ENCODE measurements at regions not wholly inside any gene's neighbourhood (a gene's known extent, or its start where the extent isn't known, plus 50 kb on each side); places are given as distances from the start of the nearest gene placed in this dataset.

- 45 to 73% (median 65%) methylated on average over 1 of the region's 1 CpG for WGBS, 5 donors
- DNase-seq, result no peak
- H3K27ac ChIP-seq, result no peak overlapping the region
- intact Hi-C loops (cut with DNase I; ENCODE audit: low total_unique reads), result no loop called here
- TF ChIP-seq POLR2A (IDR thresholded peaks at IDR 0.05), result no peak
- no peak for TF ChIP-seq POLR2AphosphoS5 (IDR thresholded peaks at IDR 0.05)
- no peak for TF ChIP-seq CTCF (IDR thresholded peaks at IDR 0.05 in 8 of 11, conservative IDR thresholded peaks at IDR 0.05 in 3 of 11)
- H3K4me3 ChIP-seq, result no peak overlapping the region
- peaks cover 0 to 11% (median 4%) of the 10 kb centered on the region in 8 donors for H3K9me3 ChIP-seq
- H3K27me3 ChIP-seq (replicated peaks in 1 of 7), result no peaks in the 10 kb centered on the region
- no peaks in the 10 kb centered on the region for H3K36me3 ChIP-seq
- no peaks in the 10 kb centered on the region for H3K4me1 ChIP-seq
These were observed 768.2 kb downstream of the KCTD8 start for GRCh38 chr4:43680421-43680820.

GRCh38 chr4:43682551-43682950 is 766.1 kb downstream of the KCTD8 start:
- Histone ChIP-seq H3K4me1 (no peaks in the 10 kb centered on the region), H3K27ac (no peak overlapping the region), H3K27me3 (replicated peaks in 1 of 7) (no peaks in the 10 kb centered on the region), H3K4me3 (no peak overlapping the region), H3K36me3 (no peaks in the 10 kb centered on the region), H3K9me3 (peaks cover 0 to 11% (median 4%) of the 10 kb centered on the region in 8 donors)
- intact Hi-C loops (cut with DNase I; ENCODE audit: low total_unique reads), result no loop called here
- WGBS, 5 donors, result 50 to 66% (median 56%) methylated on average over 3 of the region's 3 CpGs
- no peak for DNase-seq
- TF ChIP-seq POLR2A (IDR thresholded peaks at IDR 0.05) (no peak), POLR2AphosphoS5 (IDR thresholded peaks at IDR 0.05) (no peak), CTCF (IDR thresholded peaks at IDR 0.05 in 8 of 11, conservative IDR thresholded peaks at IDR 0.05 in 3 of 11) (no peak)

DNA sequence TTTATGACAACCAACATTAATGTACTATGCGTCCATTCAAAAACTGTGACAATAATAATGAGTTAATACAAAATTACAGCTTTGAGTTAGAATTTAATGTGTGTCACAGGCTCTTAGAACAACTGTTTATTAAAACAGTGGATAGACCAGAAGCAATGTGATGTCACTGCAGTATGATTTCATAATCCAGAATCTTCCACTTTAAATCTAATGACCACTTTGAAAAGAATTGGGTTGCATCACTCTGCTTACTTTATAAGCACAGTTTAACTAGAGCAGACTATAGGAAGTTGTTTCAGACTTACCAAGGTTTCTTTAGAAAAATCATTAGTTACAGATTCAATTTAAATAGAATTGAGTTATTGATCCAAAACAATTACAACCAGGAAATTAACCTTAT is 758.5 kb downstream of the KCTD8 start:
- Histone ChIP-seq H3K4me3 (no peak overlapping the region), H3K36me3 (no peaks in the 10 kb centered on the region), H3K27me3 (replicated peaks in 1 of 7) (no peaks in the 10 kb centered on the region), H3K9me3 (peaks cover 0 to 23% (median 8%) of the 10 kb centered on the region in 8 donors), H3K4me1 (no peaks in the 10 kb centered on the region), H3K27ac (no peak overlapping the region)
- no peak for DNase-seq
- no peak for TF ChIP-seq CTCF (IDR thresholded peaks at IDR 0.05 in 8 of 11, conservative IDR thresholded peaks at IDR 0.05 in 3 of 11)
- TF ChIP-seq POLR2A (IDR thresholded peaks at IDR 0.05), result no peak
- TF ChIP-seq POLR2AphosphoS5 (IDR thresholded peaks at IDR 0.05), result no peak
- WGBS, 5 donors, result 90 to 98% (median 91%) methylated on average over 1 of the region's 1 CpG
- intact Hi-C loops (cut with DNase I; ENCODE audit: low total_unique reads), result no loop called here

DNA sequence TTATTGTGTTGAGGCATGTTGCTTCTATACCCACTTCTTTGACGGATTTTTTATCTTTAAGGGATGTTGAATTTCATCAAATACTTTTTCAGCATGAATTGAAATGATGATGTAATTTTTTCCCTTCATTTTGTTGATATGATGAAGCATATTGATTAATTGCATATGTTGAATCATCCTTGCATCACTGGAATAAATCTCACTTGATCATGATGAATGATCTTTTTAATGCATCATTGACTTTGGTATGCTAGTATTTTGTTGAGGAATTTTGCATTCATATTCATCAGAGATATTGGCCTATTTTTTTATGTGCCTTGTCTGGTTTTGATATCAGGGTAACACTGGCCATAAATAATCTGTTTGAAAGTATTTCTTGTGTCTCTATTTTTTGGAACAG is 754.7 kb downstream of the KCTD8 start:
- intact Hi-C loops (cut with DNase I; ENCODE audit: low total_unique reads), result no loop called here
- Histone ChIP-seq H3K27me3 (replicated peaks in 1 of 7) (no peaks in the 10 kb centered on the region), H3K9me3 (peaks cover 0 to 36% (median 24%) of the 10 kb centered on the region in 8 donors), H3K27ac (no peak overlapping the region), H3K4me1 (no peaks in the 10 kb centered on the region), H3K36me3 (no peaks in the 10 kb centered on the region), H3K4me3 (no peak overlapping the region)
- no peak for TF ChIP-seq POLR2AphosphoS5 (IDR thresholded peaks at IDR 0.05)
- TF ChIP-seq CTCF (IDR thresholded peaks at IDR 0.05 in 8 of 11, conservative IDR thresholded peaks at IDR 0.05 in 3 of 11), result no peak
- TF ChIP-seq POLR2A (IDR thresholded peaks at IDR 0.05), result no peak
- DNase-seq, result no peak
- 40 to 55% (median 43%) methylated on average over 1 of the region's 1 CpG for WGBS, 5 donors
